Upper lobe of left lung (tissue), 4 donors: ENCODE measurements at regions not wholly inside any gene's neighbourhood (a gene's known extent, or its start where the extent isn't known, plus 50 kb on each side); places are given as distances from the start of the nearest gene placed in this dataset.

Experiments
- CTCF ChIP-seq, 6 experiments: fragments of 450-650 bp in 4 of 6; fragments of 200-600 bp in 2 of 6; sonication (generic) in 2 of 6; IDR thresholded peaks; one replicate each; pipeline ENCODE4 v1.5.1; 2016 to 2019; ENCODE audit warnings: antibody characterized with exemption in 6 of 6
- EP300 ChIP-seq, 4 donors: sonication (generic); formaldehyde crosslinking; IDR thresholded peaks; one replicate each; pipeline ENCODE4 v1.5.1; 2017; ENCODE audit warnings: antibody characterized with exemption in 4 of 4, control low read depth in 2 of 4
- POLR2A ChIP-seq, 4 donors: fragments of 450-650 bp; IDR thresholded peaks; one replicate each; pipeline ENCODE4 v1.5.1; 2016 to 2017; ENCODE audit warnings: antibody characterized with exemption in 4 of 4, mild to moderate bottlenecking in 2 of 4
- POLR2AphosphoS5 ChIP-seq, 2 donors: sonication (generic); formaldehyde crosslinking; IDR thresholded peaks; one replicate each; pipeline ENCODE4 v1.5.1; 2017; ENCODE audit warnings: antibody characterized with exemption in 2 of 2

DNA sequence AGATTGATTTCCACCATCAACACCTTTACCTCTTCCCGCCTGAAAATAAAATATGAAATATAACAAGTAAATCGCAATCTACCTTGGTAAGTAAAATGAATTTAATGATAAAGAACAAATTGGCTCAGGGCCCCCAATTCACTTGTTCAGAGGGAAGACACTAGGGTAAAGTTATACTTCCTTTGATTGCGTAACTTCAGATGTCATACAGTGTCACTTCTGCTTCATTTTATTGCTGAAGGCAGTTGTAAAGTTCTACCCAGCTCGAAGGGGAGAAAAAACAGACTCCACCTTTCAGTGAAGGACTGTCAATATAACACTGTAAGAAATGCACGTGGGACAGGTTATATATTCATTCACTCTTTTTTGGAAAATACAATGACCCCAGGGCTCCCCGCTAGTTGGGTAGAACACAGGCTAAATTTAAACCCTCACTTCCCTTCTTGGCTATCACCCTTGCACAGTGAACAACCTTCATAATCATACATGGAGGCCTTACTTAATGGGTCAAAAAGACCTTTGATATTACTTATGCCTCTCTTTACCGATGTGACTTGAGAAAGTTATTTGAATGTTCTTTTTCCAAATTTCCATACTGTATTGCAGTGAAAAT is 848.8 kb downstream of the MAT2B start:
- TF ChIP-seq POLR2AphosphoS5 (IDR thresholded peaks at IDR 0.05) (no peak), EP300 (IDR thresholded peaks at IDR 0.05) (no peak), CTCF (IDR thresholded peaks at IDR 0.05) (no peak), POLR2A (IDR thresholded peaks at IDR 0.05) (no peak)
